ENCODE measurements at regions not wholly inside any gene's neighbourhood (a gene's known extent, or its start where the extent isn't known, plus 50 kb on each side); places are given as distances from the start of the nearest gene placed in this dataset.

GRCh38 chr2:177326591-177326990 is 62.1 kb upstream of the NFE2L2 start:
- Histone ChIP-seq H4K91ac (ENCODE audit: insufficient read length, low read depth, low read length) (no peak overlapping the region), H3K14ac (ENCODE audit: insufficient read depth, low read length) (no peak overlapping the region), H3K4me2 (ENCODE audit: insufficient read depth, insufficient read length, low read length) (no peak overlapping the region), H2BK12ac (ENCODE audit: insufficient read length, low read depth, low read length) (no peak overlapping the region), H3K4me1 (ENCODE audit: insufficient read depth, low read length) (peaks cover 2% of the 10 kb centered on the region; the same call in 1 of the 2 replicates), H2BK120ac (ENCODE audit: low read depth, low read length, poor library complexity, severe bottlenecking) (no peak overlapping the region), H3T11ph (ENCODE audit: low read length) (no peak overlapping the region), H2AK5ac (ENCODE audit: insufficient read length, low read length) (no peak overlapping the region), H4K20me1 (ENCODE audit: control insufficient read depth, insufficient read depth, insufficient read length) (no peaks in the 10 kb centered on the region), H3K4ac (ENCODE audit: low read depth, low read length) (no peak overlapping the region), H3K79me1 (ENCODE audit: insufficient read depth, low read depth, low read length, poor library complexity, severe bottlenecking) (no peaks in the 10 kb centered on the region), H3K56ac (ENCODE audit: insufficient read length, low read depth, low read length) (no peak overlapping the region), H2AFZ (ENCODE audit: low read length) (no peak overlapping the region), H3K9ac (ENCODE audit: extremely low read depth, insufficient read length, low read length) (no peak overlapping the region), H4K8ac (replicated peaks; ENCODE audit: insufficient read length, low read depth, low read length) (no peak overlapping the region), H4K5ac (ENCODE audit: insufficient read length, low read depth, low read length) (no peak overlapping the region), H3K23me2 (ENCODE audit: insufficient read length, low read depth, low read length, poor library complexity, severe bottlenecking) (no peaks in the 10 kb centered on the region), H3K27me3 (ENCODE audit: insufficient read depth, low read length) (no peaks in the 10 kb centered on the region), H3K27ac (ENCODE audit: insufficient read length, low read depth, low read length) (no peak overlapping the region), H3K18ac (ENCODE audit: insufficient read length, low read depth, low read length) (no peak overlapping the region), H3K9me3 (ENCODE audit: control insufficient read depth, low read depth, low read length) (no peaks in the 10 kb centered on the region), H2BK20ac (ENCODE audit: low read depth, low read length, poor library complexity, severe bottlenecking) (no peak overlapping the region), H3K79me2 (ENCODE audit: insufficient read depth, low read length) (no peaks in the 10 kb centered on the region), H2BK15ac (ENCODE audit: low read depth, low read length) (no peak overlapping the region), H2BK5ac (ENCODE audit: insufficient read length, low read length) (no peak overlapping the region), H3K23ac (ENCODE audit: insufficient read length, low read depth, low read length) (no peak overlapping the region)
- DNase-seq, result no peak
- TF ChIP-seq CTCF (conservative IDR thresholded peaks at IDR 0.05), result no peak
- H3K4me3 Mint-ChIP-seq, result no peak overlapping the region
- H3K27ac Mint-ChIP-seq, result no peak overlapping the region
- peaks cover 17 to 20% of the 10 kb centered on the region in 2 experiments for H3K4me1 Mint-ChIP-seq
- no peaks in the 10 kb centered on the region for H3K27me3 Mint-ChIP-seq (ENCODE audit: low read depth)
- H3K36me3 Mint-ChIP-seq (ENCODE audit: insufficient read depth in 1 of 3, low read depth in 3 of 3), result 0 out of 7 replicates have a peak, but pooled peaks cover 0 to 4% (median 0%) of the 10 kb centered on the region in 3 experiments
- no peaks in the 10 kb centered on the region for H3K9me3 Mint-ChIP-seq

Data from H9 (cell line).